HG03520 (cell line): ENCODE measurements at regions not wholly inside any gene's neighbourhood (a gene's known extent, or its start where the extent isn't known, plus 50 kb on each side); places are given as distances from the start of the nearest gene placed in this dataset.
"Not testable (repeated sequence)": the region's sequence is repeated elsewhere in the genome, so short reads cannot be mapped to it uniquely, and the experiment has no call there.

Experiments used
- ATAC-seq: cut with Tn5 transposase; IDR thresholded peaks from one replicate; pipeline ENCODE4 v1.9.1; 2021; ENCODE audit warnings: mild to moderate bottlenecking, moderate library complexity; ENCODE audit not compliant: unreplicated experiment

GRCh38 chr13:65265988-65266387 lies 1964.1 kb downstream of the PCDH9 start:
- no peak for ATAC-seq

DNA sequence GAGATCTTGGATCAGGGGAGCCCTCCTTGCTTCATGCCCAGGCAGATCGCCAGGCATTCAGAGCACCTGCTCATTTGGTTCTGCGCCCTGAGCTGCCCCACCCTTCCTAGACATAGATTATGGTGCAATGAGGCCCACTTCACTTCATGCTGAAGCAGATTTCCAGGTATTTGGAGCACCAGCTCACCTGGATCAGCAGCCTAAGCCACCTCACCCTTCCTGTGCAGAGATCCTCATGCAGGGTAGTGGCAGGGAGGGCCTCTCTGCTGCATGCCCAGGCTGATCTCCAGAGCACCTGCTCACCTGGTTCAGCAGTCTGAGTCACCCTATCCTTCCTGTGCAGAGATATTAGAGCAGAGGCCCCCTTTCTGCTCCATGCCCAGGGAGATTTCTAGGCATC lies 1966.1 kb downstream of the PCDH9 start:
- no peak for ATAC-seq

- ATAC-seq = no peak
These were observed 1968.9 kb downstream of the PCDH9 start for GRCh38 chr13:65260946-65261891.

- ATAC-seq = no peak
These were observed 1989.4 kb downstream of the PCDH9 start for GRCh38 chr13:65240773-65241172.

DNA sequence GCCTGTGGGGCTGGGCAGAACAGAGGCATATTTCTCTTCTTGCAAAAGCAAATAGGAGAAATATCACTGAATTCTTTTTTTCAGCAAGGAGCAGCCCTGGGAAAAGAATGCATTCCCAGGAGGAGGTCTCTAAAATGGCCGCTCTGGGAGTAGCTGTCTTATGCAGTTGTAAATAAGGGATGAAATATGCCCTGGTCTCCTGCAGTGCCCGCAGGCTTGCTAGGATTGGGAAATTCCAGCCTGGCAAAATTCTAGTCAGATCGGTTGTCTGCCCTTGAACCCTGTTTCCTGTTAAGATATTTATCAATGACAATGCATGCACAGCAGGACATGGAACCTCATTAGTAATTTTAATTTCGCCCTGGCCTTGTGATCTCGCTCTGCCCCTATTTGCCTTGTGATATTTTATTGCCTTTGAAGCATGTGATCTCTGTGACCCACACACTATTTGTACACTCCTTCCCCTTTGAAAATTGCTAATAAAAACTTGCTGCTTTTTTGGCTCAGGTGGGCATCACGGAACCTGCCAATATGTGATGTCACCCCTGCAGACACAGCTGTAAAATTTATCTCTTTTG lies 1993.2 kb downstream of the PCDH9 start:
- no peak for ATAC-seq

DNA sequence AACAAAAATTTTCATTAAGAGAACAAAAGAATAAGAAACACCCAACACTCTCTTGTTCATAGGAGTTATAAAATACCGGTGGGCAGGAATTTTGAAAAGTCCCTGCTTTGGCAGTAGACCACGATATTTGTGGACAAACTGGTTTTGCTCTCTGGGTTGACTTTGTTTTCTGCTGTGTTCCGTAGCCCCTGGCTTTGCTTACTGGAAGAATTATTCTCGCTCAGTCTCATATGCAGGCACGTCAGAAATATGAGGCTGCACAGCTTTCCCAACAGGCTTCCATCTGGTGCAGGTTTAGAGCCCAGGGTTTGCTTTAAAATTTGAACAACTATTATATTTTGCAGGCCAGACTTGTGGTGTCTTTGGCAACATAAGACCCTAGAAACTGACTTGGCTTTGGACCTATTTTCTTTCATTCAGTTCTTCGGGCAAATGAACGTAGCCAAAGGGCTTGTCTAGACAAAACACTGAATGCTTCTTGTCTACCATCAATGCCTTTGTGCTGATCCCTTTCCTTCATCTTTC lies 2012.6 kb downstream of the PCDH9 start:
- ATAC-seq = no peak

GRCh38 chr13:65202845-65203244 lies 2027.3 kb downstream of the PCDH9 start:
- ATAC-seq = not testable (repeated sequence)

DNA sequence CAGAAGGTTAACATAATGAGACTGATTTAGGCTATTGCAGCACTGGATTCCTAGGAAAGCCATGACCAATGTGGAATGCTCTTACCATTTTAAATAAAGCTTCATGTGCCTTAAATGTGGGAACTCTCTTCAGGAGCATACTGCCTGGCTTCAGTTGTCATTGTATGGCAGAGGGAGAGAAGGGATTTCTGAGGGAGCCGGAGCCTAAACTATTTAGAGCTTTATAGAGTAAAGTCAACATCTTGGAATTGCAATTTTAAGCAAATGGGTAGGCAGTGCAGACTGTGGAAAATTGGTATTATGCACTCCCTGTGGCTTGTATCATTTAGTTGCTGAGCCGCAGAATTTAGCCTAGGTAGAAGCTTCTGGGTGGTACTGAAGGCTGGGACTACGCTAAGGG lies 2041.4 kb downstream of the PCDH9 start:
- ATAC-seq = no peak

- ATAC-seq = no peak
These were observed 2062.1 kb downstream of the PCDH9 start for GRCh38 chr13:65168026-65168425.

DNA sequence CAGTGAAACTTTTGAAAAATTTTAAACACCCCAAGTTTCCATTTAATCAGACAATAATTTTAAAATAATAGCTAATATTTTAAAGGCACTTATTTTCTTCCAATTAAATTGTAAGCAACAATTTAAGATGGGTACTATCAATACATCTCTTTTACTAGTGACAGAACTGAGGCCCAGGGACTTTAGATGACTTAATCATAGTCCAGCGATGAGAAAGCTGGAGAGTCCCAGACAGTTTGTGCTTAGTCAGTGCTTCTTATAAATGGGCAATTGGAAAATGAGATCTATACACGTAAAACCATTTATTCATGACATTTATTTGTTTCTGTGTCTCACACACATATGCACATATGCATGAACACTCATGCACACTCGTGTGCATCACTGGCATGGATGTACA lies 2063.5 kb downstream of the PCDH9 start:
- ATAC-seq = no peak

DNA sequence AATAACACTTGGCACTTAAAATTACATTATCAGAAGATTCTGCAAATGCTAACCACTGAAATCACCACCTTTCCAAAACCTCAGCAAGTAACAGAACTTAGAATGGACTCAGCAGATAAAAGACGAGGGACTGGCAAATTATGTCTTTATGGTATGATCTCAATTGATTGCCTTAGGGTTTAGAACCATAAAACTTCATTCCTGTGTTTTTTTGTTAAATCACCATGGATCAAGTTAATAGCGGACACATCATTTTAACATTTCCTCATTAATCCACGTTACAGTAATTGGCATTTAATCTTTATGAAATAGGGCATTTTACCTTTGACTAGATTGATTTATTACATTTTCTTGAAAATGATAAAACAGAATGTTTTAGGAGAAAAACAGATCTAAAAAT lies 2070.3 kb downstream of the PCDH9 start:
- no peak for ATAC-seq

- ATAC-seq = no peak
These were observed 2074.3 kb downstream of the PCDH9 start for GRCh38 chr13:65155861-65156260.

- ATAC-seq = no peak
These were observed 2075.3 kb downstream of the PCDH9 start for GRCh38 chr13:65154661-65155447.

- ATAC-seq = no peak
These were observed 2080.4 kb downstream of the PCDH9 start for GRCh38 chr13:65149687-65150086.

- ATAC-seq = no peak
These were observed 2086.2 kb downstream of the PCDH9 start for GRCh38 chr13:65143920-65144319.

- ATAC-seq = no peak
These were observed 2097.0 kb downstream of the PCDH9 start for GRCh38 chr13:65133094-65133493.

- ATAC-seq = no peak
These were observed 2104.9 kb downstream of the PCDH9 start for GRCh38 chr13:65125236-65125635.

DNA sequence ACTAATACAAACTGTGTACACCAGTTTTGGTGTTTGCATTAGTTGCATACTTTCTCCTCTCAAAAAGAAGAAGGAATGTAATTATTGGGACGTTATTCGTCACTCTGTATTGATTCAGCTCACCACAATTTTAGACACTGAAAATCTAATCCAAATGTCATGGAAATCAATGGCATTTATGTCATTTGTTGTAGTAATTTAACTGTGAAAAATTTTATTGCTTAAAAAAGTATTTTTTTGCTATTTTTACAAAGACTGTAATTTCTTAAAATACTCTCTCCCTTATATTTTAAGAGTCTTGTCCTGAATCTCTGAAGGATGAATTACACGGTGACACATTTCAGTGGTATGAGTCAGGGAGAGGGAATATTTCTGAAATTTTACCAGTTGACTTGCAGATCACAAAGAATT lies 2117.6 kb downstream of the PCDH9 start:
- no peak for ATAC-seq

DNA sequence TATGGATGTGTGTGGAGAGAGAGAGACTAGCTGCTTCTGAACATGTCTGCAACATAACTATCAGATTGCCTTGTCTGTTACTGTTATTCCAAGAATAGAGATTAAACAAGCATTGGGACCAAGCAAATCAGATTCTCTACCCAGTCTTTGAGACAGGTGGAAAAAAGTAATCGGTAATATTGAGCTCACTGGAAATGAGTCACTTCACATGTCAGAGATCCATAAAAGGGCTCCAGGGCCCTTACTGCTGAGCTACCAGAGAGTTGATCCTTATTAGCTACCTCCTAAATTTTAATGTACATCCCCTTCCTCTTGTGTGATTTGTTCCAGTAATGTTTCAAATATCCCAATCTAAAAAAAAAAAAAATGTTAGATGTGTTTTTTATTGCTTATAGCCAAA lies 2118.0 kb downstream of the PCDH9 start:
- ATAC-seq = no peak

GRCh38 chr13:65111223-65111622 lies 2118.9 kb downstream of the PCDH9 start:
- no peak for ATAC-seq

DNA sequence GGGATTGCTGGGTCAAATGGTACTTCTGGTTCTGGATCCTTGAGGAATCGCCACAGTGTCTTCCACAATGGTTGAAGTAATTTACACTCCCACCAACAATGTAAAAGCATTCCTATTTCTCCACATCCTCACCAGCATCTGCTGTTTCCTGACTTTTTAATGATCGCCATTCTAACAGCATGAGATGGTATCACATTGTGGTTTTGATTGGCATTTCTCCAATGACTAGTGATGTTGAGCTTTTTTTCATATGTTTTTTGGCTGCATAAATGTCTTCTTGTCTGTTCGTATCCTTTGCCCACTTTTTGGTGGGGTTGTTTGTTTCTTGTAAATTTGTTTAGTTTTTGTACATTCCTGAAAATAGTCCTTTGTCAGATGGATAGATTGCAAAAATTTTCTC lies 2125.7 kb downstream of the PCDH9 start:
- not testable (repeated sequence) for ATAC-seq
